Activated CD4-positive, alpha-beta T cell treated with anti-CD3 and anti-CD28 coated beads, Interleukin-2, amount 50 U/mL, for 16 hours (primary cell): ENCODE measurements at regions not wholly inside any gene's neighbourhood (a gene's known extent, or its start where the extent isn't known, plus 50 kb on each side); places are given as distances from the start of the nearest gene placed in this dataset.
"Not testable (repeated sequence)": the region's sequence is repeated elsewhere in the genome, so short reads cannot be mapped to it uniquely, and the experiment has no call there.

Experiments
- DNase-seq: peaks from one replicate; pipeline ENCODE4 v3.0.0-alpha.2; 2020

- not testable (repeated sequence) for DNase-seq
Measured at GRCh38 chr2:85969367-85969766, 80.6 kb upstream of the ST3GAL5 start.

- DNase-seq = not testable (repeated sequence)
Measured at GRCh38 chr2:85965770-85966169, 77.0 kb upstream of the ST3GAL5 start.

GRCh38 chr2:85963747-85964418 lies 75.1 kb upstream of the ST3GAL5 start:
- not testable (repeated sequence) for DNase-seq

- DNase-seq = peak; percentile 12
Measured at GRCh38 chr2:85963068-85963467, 74.3 kb upstream of the ST3GAL5 start.

GRCh38 chr2:85961754-85962153 lies 73.0 kb upstream of the ST3GAL5 start:
- DNase-seq = no peak

- DNase-seq = no peak
Measured at GRCh38 chr2:85961053-85961452, 72.3 kb upstream of the ST3GAL5 start.

GRCh38 chr2:85959826-85960225 lies 71.0 kb upstream of the ST3GAL5 start:
- DNase-seq = no peak

- no peak for DNase-seq
Measured at GRCh38 chr2:85959185-85959584, 70.4 kb upstream of the ST3GAL5 start.

- DNase-seq = no peak
Measured at GRCh38 chr2:85958731-85959130, 69.9 kb upstream of the ST3GAL5 start.

GRCh38 chr2:85957256-85957655 lies 68.5 kb upstream of the ST3GAL5 start:
- DNase-seq = no peak

- DNase-seq = no peak
Measured at GRCh38 chr2:85956646-85957039, 67.9 kb upstream of the ST3GAL5 start.

GRCh38 chr2:85954590-85955458 lies 66.0 kb upstream of the ST3GAL5 start:
- DNase-seq = no peak

- DNase-seq = no peak
Measured at GRCh38 chr2:85954192-85954589, 65.4 kb upstream of the ST3GAL5 start.

- no peak for DNase-seq
Measured at GRCh38 chr2:85953476-85953875, 64.7 kb upstream of the ST3GAL5 start.

- no peak for DNase-seq
Measured at GRCh38 chr2:85952196-85952734, 63.5 kb upstream of the ST3GAL5 start.

GRCh38 chr2:85951351-85952067 lies 62.7 kb upstream of the ST3GAL5 start:
- DNase-seq = no peak

GRCh38 chr2:85950743-85951142 lies 62.0 kb upstream of the ST3GAL5 start:
- no peak for DNase-seq

GRCh38 chr2:85949280-85949679 lies 60.5 kb upstream of the ST3GAL5 start:
- DNase-seq = no peak

- DNase-seq = no peak
Measured at GRCh38 chr2:85947593-85947992, 58.8 kb upstream of the ST3GAL5 start.

GRCh38 chr2:85945586-85945985 lies 56.8 kb upstream of the ST3GAL5 start:
- no peak for DNase-seq

- DNase-seq = no peak
Measured at GRCh38 chr2:85945172-85945571, 56.4 kb upstream of the ST3GAL5 start.

GRCh38 chr2:85942346-85942957 lies 53.7 kb upstream of the ST3GAL5 start:
- DNase-seq = no peak

GRCh38 chr2:85941490-85941889 lies 52.7 kb upstream of the ST3GAL5 start:
- DNase-seq = not testable (repeated sequence)
